ENCODE measurements at regions not wholly inside any gene's neighbourhood (a gene's known extent, or its start where the extent isn't known, plus 50 kb on each side); places are given as distances from the start of the nearest gene placed in this dataset.

GRCh38 chr10:52394246-52394645 is 80.2 kb downstream of the DKK1 start:
- TF ChIP-seq, protein P1, sequence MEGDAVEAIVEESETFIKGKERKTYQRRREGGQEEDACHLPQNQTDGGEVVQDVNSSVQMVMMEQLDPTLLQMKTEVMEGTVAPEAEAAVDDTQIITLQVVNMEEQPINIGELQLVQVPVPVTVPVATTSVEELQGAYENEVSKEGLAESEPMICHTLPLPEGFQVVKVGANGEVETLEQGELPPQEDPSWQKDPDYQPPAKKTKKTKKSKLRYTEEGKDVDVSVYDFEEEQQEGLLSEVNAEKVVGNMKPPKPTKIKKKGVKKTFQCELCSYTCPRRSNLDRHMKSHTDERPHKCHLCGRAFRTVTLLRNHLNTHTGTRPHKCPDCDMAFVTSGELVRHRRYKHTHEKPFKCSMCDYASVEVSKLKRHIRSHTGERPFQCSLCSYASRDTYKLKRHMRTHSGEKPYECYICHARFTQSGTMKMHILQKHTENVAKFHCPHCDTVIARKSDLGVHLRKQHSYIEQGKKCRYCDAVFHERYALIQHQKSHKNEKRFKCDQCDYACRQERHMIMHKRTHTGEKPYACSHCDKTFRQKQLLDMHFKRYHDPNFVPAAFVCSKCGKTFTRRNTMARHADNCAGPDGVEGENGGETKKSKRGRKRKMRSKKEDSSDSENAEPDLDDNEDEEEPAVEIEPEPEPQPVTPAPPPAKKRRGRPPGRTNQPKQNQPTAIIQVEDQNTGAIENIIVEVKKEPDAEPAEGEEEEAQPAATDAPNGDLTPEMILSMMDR (IDR thresholded peaks at IDR 0.05; ENCODE audit: low read depth, low read length, missing input control), result no peak
- TF ChIP-seq JUND (IDR thresholded peaks at IDR 0.05) (no peak), EGR1 (IDR thresholded peaks at IDR 0.05; ENCODE audit: low read depth in 2 of 2) (no peak), ATF3 (IDR thresholded peaks at IDR 0.05) (no peak)
